ENCODE measurements at regions not wholly inside any gene's neighbourhood (a gene's known extent, or its start where the extent isn't known, plus 50 kb on each side); places are given as distances from the start of the nearest gene placed in this dataset.

DNA sequence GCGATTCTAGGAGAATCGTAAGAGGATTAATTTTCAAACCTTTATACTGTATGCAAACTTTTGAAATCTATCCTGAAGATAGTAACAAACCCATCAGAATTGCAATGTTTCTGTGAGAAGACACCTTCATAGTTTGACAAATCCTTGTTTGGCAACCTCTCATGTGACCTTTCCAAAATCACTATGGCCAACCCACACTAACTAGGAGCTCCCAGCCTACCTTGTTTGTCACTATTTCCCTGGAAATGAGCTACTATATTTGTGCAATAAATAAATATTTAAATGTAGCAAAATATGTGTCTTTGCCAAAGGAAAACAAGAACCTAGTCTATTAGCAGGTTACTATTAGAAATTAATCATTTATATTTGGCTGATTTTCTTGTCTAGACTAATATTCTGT, 173.7 kb downstream of the PPP1R2C start:
- BruUV-seq (replicated peaks): no TSS peak
- H3K4me2 ChIP-seq (ENCODE audit: low read length): no peak overlapping the region
- ChIA-PET RAD21 (ENCODE audit: low non-redundant PET in 1 of 2, low total read pairs in 2 of 2, uncharacterized antibody in 2 of 2, unreplicated experiment in 2 of 2) (no interaction called here), POLR2A (no interaction called here), CTCF (no interaction called here)
- no peaks in the 10 kb centered on the region for H3K79me2 ChIP-seq (ENCODE audit: insufficient read depth, low read length)
- DNase-seq (ENCODE audit: low read depth, low spot score) (no peak), ATAC-seq (no peak)
- H3K9ac ChIP-seq (ENCODE audit: low read length): no peak overlapping the region
- TF ChIP-seq EZH2 (IDR thresholded peaks at IDR 0.05) (no peak), FOSL1 (IDR thresholded peaks at IDR 0.05; ENCODE audit: low read depth) (no peak), YY1 (IDR thresholded peaks at IDR 0.05; ENCODE audit: extremely low read depth, insufficient replicate concordance, low read depth, low read length) (no peak), POLR2AphosphoS5 (IDR thresholded peaks at IDR 0.05; ENCODE audit: low read depth, low read length) (no peak), RAD21 (IDR thresholded peaks at IDR 0.05; ENCODE audit: low read depth) (no peak), TCF7L2 (IDR thresholded peaks at IDR 0.05; ENCODE audit: borderline replicate concordance, extremely low read depth, insufficient read depth, insufficient read length) (no peak), JUND (IDR thresholded peaks at IDR 0.05) (no peak), ELF1 (IDR thresholded peaks at IDR 0.05; ENCODE audit: borderline replicate concordance, low read depth) (no peak), CBX3 (IDR thresholded peaks at IDR 0.05; ENCODE audit: low read depth) (no peak), ZNF274 (IDR thresholded peaks at IDR 0.05; ENCODE audit: low read depth, low read length) (no peak)
- TF ChIP-seq, protein P1, sequence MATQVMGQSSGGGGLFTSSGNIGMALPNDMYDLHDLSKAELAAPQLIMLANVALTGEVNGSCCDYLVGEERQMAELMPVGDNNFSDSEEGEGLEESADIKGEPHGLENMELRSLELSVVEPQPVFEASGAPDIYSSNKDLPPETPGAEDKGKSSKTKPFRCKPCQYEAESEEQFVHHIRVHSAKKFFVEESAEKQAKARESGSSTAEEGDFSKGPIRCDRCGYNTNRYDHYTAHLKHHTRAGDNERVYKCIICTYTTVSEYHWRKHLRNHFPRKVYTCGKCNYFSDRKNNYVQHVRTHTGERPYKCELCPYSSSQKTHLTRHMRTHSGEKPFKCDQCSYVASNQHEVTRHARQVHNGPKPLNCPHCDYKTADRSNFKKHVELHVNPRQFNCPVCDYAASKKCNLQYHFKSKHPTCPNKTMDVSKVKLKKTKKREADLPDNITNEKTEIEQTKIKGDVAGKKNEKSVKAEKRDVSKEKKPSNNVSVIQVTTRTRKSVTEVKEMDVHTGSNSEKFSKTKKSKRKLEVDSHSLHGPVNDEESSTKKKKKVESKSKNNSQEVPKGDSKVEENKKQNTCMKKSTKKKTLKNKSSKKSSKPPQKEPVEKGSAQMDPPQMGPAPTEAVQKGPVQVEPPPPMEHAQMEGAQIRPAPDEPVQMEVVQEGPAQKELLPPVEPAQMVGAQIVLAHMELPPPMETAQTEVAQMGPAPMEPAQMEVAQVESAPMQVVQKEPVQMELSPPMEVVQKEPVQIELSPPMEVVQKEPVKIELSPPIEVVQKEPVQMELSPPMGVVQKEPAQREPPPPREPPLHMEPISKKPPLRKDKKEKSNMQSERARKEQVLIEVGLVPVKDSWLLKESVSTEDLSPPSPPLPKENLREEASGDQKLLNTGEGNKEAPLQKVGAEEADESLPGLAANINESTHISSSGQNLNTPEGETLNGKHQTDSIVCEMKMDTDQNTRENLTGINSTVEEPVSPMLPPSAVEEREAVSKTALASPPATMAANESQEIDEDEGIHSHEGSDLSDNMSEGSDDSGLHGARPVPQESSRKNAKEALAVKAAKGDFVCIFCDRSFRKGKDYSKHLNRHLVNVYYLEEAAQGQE (IDR thresholded peaks at IDR 0.05; ENCODE audit: low read depth): no peak
- TF ChIP-seq, protein P2, sequence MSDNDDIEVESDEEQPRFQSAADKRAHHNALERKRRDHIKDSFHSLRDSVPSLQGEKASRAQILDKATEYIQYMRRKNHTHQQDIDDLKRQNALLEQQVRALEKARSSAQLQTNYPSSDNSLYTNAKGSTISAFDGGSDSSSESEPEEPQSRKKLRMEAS (IDR thresholded peaks at IDR 0.05): no peak
- TF ChIP-seq, protein P3, sequence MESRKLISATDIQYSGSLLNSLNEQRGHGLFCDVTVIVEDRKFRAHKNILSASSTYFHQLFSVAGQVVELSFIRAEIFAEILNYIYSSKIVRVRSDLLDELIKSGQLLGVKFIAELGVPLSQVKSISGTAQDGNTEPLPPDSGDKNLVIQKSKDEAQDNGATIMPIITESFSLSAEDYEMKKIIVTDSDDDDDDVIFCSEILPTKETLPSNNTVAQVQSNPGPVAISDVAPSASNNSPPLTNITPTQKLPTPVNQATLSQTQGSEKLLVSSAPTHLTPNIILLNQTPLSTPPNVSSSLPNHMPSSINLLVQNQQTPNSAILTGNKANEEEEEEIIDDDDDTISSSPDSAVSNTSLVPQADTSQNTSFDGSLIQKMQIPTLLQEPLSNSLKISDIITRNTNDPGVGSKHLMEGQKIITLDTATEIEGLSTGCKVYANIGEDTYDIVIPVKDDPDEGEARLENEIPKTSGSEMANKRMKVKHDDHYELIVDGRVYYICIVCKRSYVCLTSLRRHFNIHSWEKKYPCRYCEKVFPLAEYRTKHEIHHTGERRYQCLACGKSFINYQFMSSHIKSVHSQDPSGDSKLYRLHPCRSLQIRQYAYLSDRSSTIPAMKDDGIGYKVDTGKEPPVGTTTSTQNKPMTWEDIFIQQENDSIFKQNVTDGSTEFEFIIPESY (IDR thresholded peaks at IDR 0.05; ENCODE audit: extremely low read depth, insufficient replicate concordance, low read length): no peak
- TF ChIP-seq, protein P4, sequence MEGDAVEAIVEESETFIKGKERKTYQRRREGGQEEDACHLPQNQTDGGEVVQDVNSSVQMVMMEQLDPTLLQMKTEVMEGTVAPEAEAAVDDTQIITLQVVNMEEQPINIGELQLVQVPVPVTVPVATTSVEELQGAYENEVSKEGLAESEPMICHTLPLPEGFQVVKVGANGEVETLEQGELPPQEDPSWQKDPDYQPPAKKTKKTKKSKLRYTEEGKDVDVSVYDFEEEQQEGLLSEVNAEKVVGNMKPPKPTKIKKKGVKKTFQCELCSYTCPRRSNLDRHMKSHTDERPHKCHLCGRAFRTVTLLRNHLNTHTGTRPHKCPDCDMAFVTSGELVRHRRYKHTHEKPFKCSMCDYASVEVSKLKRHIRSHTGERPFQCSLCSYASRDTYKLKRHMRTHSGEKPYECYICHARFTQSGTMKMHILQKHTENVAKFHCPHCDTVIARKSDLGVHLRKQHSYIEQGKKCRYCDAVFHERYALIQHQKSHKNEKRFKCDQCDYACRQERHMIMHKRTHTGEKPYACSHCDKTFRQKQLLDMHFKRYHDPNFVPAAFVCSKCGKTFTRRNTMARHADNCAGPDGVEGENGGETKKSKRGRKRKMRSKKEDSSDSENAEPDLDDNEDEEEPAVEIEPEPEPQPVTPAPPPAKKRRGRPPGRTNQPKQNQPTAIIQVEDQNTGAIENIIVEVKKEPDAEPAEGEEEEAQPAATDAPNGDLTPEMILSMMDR (IDR thresholded peaks at IDR 0.05 in 2 of 3, conservative IDR thresholded peaks at IDR 0.05 in 1 of 3; ENCODE audit: borderline replicate concordance in 1 of 3, insufficient read depth in 1 of 3, low read depth in 2 of 3, low read length in 2 of 3): no peak
- H3K9me3 ChIP-seq (ENCODE audit: control insufficient read depth in 1 of 2, insufficient read depth in 1 of 2, low read depth in 1 of 2, low read length in 2 of 2): no peaks in the 10 kb centered on the region
- H3K4me3 ChIP-seq (replicated peaks in 1 of 2; ENCODE audit: low read depth in 1 of 2, low read length in 2 of 2): no peak overlapping the region
- no peaks in the 10 kb centered on the region for H4K20me1 ChIP-seq (ENCODE audit: insufficient read depth)
- H3K27me3 ChIP-seq (ENCODE audit: insufficient read depth, low read length): no peaks in the 10 kb centered on the region
- H3K36me3 ChIP-seq (ENCODE audit: control insufficient read depth in 1 of 2, insufficient read depth in 2 of 2, low read length in 2 of 2): no peaks in the 10 kb centered on the region
- H3K9me2 ChIP-seq (ENCODE audit: insufficient read depth): no peaks in the 10 kb centered on the region
- H3K27ac ChIP-seq (ENCODE audit: low read depth, low read length): no peak overlapping the region
- intact Hi-C loops (cut with micrococcal nuclease): no loop called here
- no peaks in the 10 kb centered on the region for H3K4me1 ChIP-seq (ENCODE audit: control insufficient read depth in 1 of 2, insufficient read depth in 2 of 2, low read length in 2 of 2)
- no peak overlapping the region for H2AFZ ChIP-seq (ENCODE audit: low read depth, low read length, poor library complexity, severe bottlenecking)
